ENCODE measurements at regions not wholly inside any gene's neighbourhood (a gene's known extent, or its start where the extent isn't known, plus 50 kb on each side); places are given as distances from the start of the nearest gene placed in this dataset.

DNA sequence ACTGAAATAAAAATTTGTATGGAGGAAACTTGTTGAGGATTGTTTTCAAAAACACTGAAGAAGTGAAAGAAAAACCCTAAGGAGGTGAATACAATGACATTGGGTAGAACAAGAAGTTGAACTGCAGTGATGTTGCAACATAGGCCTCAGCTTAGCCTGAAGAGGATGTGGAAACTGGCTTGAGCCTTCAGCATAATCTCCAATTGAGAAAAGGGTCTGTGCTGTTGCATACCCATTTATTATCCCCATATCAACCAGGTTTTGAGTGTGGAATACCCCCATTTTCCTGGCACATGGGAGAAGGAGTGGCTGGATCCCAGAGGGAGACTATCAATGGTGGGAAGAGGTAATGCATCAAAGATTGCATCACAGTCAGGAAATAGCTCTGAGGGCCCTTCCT, 695.0 kb upstream of the HS3ST1 start:
- no peak overlapping the region for H3K4me3 ChIP-seq (ENCODE audit: low read depth, low read length, poor library complexity, severe bottlenecking)
- H3K4me1 ChIP-seq (ENCODE audit: insufficient read depth, low read length, poor library complexity, severe bottlenecking) = no peaks in the 10 kb centered on the region
- peaks cover 62% of the 10 kb centered on the region for H3K9me3 ChIP-seq (ENCODE audit: low read depth, low read length, poor library complexity, severe bottlenecking)
- ChIA-PET CTCF (no interaction called here), POLR2A (ENCODE audit: low non-redundant PET) (no interaction called here)
- intact Hi-C loops (cut with micrococcal nuclease; ENCODE audit: unreplicated experiment) = no loop called here
- no peaks in the 10 kb centered on the region for H3K36me3 ChIP-seq (ENCODE audit: insufficient read depth, low read length, poor library complexity, severe bottlenecking)
- no peak for DNase-seq (ENCODE audit: low spot score)
- H3K27ac ChIP-seq (ENCODE audit: low read depth, low read length, poor library complexity, severe bottlenecking) = no peak overlapping the region
- no peaks in the 10 kb centered on the region for H3K27me3 ChIP-seq (replicated peaks; ENCODE audit: insufficient read depth, low read depth, low read length, poor library complexity)
- no TSS peak for BruUV-seq (replicated peaks)
- TF ChIP-seq EZH2 (IDR thresholded peaks at IDR 0.05; ENCODE audit: borderline replicate concordance, low read depth, low read length, poor library complexity, severe bottlenecking) = no peak
- TF ChIP-seq, protein P1, sequence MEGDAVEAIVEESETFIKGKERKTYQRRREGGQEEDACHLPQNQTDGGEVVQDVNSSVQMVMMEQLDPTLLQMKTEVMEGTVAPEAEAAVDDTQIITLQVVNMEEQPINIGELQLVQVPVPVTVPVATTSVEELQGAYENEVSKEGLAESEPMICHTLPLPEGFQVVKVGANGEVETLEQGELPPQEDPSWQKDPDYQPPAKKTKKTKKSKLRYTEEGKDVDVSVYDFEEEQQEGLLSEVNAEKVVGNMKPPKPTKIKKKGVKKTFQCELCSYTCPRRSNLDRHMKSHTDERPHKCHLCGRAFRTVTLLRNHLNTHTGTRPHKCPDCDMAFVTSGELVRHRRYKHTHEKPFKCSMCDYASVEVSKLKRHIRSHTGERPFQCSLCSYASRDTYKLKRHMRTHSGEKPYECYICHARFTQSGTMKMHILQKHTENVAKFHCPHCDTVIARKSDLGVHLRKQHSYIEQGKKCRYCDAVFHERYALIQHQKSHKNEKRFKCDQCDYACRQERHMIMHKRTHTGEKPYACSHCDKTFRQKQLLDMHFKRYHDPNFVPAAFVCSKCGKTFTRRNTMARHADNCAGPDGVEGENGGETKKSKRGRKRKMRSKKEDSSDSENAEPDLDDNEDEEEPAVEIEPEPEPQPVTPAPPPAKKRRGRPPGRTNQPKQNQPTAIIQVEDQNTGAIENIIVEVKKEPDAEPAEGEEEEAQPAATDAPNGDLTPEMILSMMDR (conservative IDR thresholded peaks at IDR 0.05; ENCODE audit: low read depth, low read length) = no peak

DNA sequence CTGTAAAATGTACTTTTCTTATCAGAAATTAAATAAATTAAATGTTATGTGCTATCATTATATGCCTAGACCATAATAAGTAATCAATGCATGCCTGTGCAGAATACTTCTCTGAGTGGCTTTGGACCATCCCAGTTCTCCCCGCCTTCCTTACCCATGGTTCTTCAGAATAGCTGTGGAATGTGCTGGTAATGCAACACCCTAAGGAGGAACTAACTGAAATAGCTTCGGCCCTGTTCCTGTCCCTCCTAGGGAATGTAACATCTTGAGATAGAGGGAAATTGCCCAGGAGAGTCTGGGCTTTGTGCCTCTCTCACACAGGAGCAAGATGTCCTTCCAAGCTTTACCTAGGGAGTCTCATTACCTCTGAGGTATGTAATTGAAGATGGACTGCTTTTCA, 693.6 kb upstream of the HS3ST1 start:
- peaks cover 65% of the 10 kb centered on the region for H3K9me3 ChIP-seq (ENCODE audit: low read depth, low read length, poor library complexity, severe bottlenecking)
- H3K4me1 ChIP-seq (ENCODE audit: insufficient read depth, low read length, poor library complexity, severe bottlenecking) = no peaks in the 10 kb centered on the region
- TF ChIP-seq, protein P1 (conservative IDR thresholded peaks at IDR 0.05; ENCODE audit: low read depth, low read length) = no peak
- TF ChIP-seq EZH2 (IDR thresholded peaks at IDR 0.05; ENCODE audit: borderline replicate concordance, low read depth, low read length, poor library complexity, severe bottlenecking) = no peak
- H3K27ac ChIP-seq (ENCODE audit: low read depth, low read length, poor library complexity, severe bottlenecking) = no peak overlapping the region
- H3K4me3 ChIP-seq (ENCODE audit: low read depth, low read length, poor library complexity, severe bottlenecking) = no peak overlapping the region
- no peaks in the 10 kb centered on the region for H3K36me3 ChIP-seq (ENCODE audit: insufficient read depth, low read length, poor library complexity, severe bottlenecking)
- BruUV-seq (replicated peaks) = no TSS peak
- no peak for DNase-seq (ENCODE audit: low spot score)
- ChIA-PET CTCF (no interaction called here), POLR2A (ENCODE audit: low non-redundant PET) (no interaction called here)
- no peaks in the 10 kb centered on the region for H3K27me3 ChIP-seq (replicated peaks; ENCODE audit: insufficient read depth, low read depth, low read length, poor library complexity)
- intact Hi-C loops (cut with micrococcal nuclease; ENCODE audit: unreplicated experiment) = no loop called here

DNA sequence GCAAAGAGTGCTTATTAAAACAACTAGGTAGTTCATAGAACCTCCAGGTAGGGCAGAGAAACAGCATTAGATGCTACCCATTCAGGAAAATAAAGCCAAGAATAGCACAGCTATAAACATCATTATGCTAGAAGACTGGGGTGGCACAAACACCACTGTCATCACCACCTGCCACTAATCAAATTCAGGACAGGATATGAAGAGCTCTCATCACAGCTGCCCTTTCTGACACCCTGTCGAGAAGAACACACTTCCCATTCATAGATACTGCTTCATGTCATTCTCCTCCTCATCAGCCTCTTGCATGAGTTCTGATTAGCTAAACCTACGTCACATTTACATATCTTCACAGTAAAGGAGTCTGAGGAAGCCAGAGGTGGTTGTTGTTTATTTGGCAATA, 692.3 kb upstream of the HS3ST1 start:
- intact Hi-C loops (cut with micrococcal nuclease; ENCODE audit: unreplicated experiment) = no loop called here
- DNase-seq (ENCODE audit: low spot score) = no peak
- Histone ChIP-seq H3K27me3 (replicated peaks; ENCODE audit: insufficient read depth, low read depth, low read length, poor library complexity) (no peaks in the 10 kb centered on the region), H3K4me1 (ENCODE audit: insufficient read depth, low read length, poor library complexity, severe bottlenecking) (no peaks in the 10 kb centered on the region), H3K27ac (ENCODE audit: low read depth, low read length, poor library complexity, severe bottlenecking) (no peak overlapping the region), H3K9me3 (ENCODE audit: low read depth, low read length, poor library complexity, severe bottlenecking) (peaks cover 69% of the 10 kb centered on the region), H3K4me3 (ENCODE audit: low read depth, low read length, poor library complexity, severe bottlenecking) (no peak overlapping the region), H3K36me3 (ENCODE audit: insufficient read depth, low read length, poor library complexity, severe bottlenecking) (no peaks in the 10 kb centered on the region)
- TF ChIP-seq, protein P1 (conservative IDR thresholded peaks at IDR 0.05; ENCODE audit: low read depth, low read length) = no peak
- TF ChIP-seq EZH2 (IDR thresholded peaks at IDR 0.05; ENCODE audit: borderline replicate concordance, low read depth, low read length, poor library complexity, severe bottlenecking) = no peak
- ChIA-PET POLR2A (ENCODE audit: low non-redundant PET) (no interaction called here), CTCF (no interaction called here)
- BruUV-seq (replicated peaks) = no TSS peak

All from A673 (cell line).